NAMALWA (cell line): ENCODE measurements at regions not wholly inside any gene's neighbourhood (a gene's known extent, or its start where the extent isn't known, plus 50 kb on each side); places are given as distances from the start of the nearest gene placed in this dataset.

ENCODE experiments used
- DNase-seq: peaks from one replicate; pipeline ENCODE4 v3.0.0-alpha.2; 2015; ENCODE audit warnings: low spot score

- DNase-seq: no peak
These were observed 147.5 kb downstream of the CRYBB2 start for GRCh38 chr22:25366876-25367466.

- DNase-seq: no peak
These were observed 148.3 kb downstream of the CRYBB2 start for GRCh38 chr22:25367756-25368155.

DNA sequence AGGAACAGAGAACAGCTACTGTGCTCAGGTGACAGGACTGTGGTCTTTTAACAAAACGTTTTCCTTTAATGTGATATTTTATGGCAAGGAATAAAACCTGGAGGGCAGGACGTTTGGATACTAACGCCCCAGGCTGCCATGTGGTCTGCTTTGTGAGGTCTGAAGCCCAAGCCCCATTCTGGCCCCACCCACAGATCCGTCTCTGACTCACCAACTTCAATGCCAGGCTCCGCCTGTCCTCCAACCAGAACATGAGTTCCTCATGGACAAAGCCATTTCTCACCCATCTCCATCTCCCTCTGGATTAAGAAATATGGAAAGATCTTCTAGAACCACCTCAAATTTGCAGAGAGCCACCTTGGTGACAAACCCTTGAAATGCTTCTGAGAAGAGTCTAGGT, 148.8 kb downstream of the CRYBB2 start:
- DNase-seq: no peak

DNA sequence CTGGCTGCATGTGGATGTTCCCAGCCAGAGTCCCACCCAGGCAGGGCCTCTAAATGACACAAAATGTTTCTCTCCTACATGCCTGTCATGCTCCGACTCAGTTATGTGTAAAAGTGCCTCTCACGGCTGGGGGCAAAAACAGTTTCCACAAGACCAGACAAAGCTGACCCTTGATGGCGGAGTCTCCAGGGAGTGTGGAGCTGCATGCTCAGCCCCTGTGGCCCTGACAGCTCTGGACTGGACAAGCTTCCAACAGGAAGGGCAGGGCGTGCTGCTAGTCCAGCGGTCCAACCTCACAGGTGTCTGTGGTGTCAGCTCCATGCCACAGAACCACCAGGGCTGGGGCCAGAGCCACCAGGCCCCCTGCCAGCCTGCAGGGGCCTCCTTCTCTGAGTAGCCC, 149.6 kb downstream of the CRYBB2 start:
- DNase-seq: no peak

- DNase-seq: no peak
These were observed 150.9 kb downstream of the CRYBB2 start for GRCh38 chr22:25370322-25370721.

DNA sequence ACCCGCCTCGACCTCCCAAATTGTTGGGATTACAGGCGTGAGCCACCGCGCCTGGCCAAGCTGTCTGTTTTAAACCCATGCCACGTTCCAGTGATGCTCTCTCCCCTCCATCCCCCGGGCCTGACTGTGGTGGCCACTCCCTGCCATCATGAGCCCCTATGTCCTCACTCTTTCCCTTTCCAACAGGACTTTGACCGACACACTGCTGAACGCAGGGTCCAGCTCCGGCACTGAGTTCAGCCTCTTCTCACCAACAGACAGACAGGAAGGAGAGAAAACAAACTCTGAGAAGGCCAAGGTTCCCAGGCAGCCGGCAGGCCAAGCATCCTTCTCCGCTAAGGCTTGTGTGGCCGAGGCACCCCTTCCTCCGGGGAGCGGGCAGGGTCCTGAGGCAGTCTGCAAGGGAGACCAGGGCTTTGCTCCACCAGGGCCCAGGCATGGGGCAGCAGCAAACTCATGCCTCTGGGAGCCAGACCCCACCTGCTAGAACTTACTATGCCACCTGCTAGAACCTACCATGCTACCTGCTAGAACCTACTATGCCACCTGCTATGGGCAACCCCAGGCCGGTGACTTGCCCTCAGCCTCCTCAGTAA, 152.7 kb downstream of the CRYBB2 start:
- no peak for DNase-seq

DNA sequence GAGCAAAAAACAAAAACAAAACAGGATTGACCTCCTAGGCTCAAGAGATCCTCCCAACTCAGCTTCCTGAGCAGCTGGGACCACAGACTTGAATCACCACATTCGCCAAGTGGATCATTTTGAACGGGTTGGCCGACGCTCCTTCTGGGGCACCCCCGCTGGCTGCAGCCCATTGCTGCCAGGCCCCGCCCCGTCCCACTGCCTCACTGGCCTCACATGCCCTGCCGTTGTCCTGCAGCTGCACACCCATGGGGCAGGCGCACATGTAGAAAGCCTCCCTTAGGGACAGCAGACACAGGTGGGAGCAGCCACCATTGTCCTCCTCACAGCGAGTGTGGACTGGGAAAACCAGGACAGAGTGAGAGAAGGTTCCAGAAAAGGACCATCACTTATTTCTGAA, 154.5 kb downstream of the CRYBB2 start:
- DNase-seq: no peak

DNA sequence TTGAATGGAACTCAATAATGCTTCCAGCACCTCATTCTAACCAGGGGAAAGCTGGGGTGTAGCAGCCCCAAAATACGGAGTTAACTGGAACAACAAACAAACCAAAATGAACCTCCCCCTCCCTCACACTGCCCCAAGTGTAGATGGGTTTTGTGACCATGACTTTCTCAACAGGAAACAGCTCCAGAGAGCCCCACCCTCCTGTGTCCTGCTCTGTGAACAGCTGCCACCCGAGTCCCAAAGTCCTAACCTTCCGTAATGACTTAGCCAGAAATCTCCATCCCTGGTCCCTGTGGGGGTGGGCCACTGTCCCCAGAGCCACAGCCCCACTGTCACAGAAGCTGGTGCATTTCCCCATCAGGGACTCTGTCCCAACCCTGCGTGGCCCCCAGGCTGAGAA, 155.4 kb downstream of the CRYBB2 start:
- DNase-seq: no peak

- no peak for DNase-seq
These were observed 156.2 kb downstream of the CRYBB2 start for GRCh38 chr22:25375683-25376082.

DNA sequence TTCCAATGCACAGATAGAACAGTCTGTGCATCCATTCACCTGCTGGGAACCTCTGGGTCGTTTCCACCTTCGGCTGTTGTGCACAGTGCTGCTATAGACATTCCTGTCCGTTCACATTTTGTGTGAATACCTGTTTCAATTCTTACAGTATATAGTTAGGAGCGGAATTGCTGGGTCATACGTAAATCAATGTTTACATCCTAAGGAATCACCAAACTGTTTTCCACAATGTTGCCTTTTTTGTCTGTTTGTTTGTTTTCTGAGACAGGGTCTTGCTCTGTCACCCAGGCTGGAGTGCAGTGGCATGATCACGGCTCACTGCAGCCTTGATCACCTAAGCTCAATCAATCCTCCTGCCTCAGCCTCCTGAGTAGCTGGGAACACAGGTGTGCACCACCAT, 158.3 kb downstream of the CRYBB2 start:
- no peak for DNase-seq

GRCh38 chr22:25380122-25380747, 160.8 kb downstream of the CRYBB2 start:
- DNase-seq: no peak

DNA sequence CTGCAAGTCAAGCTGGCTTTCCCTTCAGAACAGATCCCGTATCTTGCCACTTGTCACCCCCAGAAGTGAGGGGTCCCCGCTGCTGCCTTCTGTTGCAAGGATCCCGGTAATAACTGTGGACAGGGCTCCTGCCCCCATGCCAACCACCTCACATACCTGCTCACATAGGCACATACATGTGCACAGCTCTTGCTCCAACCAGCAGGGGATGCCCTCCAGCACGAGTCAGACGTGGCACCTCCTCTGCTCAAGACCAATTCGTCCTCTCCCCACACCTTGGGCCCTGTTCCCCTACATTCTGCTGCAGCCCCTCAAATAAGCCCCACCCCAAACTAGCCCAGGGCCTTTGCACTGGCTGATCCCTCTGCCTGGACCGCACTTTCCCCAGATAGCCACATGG, 163.3 kb downstream of the CRYBB2 start:
- no peak for DNase-seq

DNA sequence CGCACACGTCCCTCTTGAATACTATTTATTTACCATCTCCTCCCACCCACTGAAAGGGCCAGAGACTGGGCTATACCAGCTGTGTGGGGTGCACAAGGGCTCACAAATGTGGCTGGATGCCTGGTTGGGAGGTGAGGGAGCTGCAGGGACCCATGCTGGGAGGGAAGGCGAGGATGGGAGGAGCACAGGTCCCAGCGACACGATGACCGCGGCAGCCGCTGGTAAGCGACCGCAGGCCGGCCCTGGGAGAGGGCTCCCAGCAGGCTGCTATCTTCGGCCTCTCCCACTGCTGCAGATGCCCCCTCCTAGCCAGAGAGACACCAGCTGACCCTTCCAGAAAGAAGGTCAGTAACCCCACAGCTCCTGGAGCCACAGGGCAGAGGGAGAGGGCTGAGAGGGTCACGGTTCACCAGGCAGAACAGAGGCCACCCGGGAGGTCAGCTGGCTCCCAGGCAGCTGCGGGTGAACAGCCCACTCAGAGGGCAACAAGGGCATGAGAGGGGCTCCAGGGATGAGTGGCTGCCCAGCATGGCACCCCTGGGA, 163.9 kb downstream of the CRYBB2 start:
- DNase-seq: no peak

- no peak for DNase-seq
These were observed 164.5 kb downstream of the CRYBB2 start for GRCh38 chr22:25383892-25384291.

GRCh38 chr22:25386538-25386884, 167.1 kb downstream of the CRYBB2 start:
- no peak for DNase-seq

DNA sequence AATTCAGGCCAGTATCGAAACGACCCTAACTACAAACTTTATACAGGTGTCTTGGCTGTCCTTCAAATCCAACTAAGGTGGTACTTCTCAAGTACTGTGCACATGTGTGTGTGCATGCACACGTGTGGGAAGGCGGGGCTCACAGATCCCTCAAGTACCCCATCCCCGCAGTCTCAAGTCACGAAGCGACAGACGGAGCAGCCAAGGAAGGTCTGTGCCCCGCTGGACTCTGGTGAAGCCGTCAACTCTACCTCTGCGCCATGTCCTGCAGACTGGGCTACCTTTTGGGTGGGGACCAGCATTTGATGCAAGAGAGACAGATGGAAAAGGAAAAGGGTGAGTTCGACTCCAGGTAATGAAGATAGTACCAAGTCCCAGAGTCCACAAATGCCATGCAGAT, 169.0 kb downstream of the CRYBB2 start:
- no peak for DNase-seq

GRCh38 chr22:25388866-25389540, 169.6 kb downstream of the CRYBB2 start:
- DNase-seq: no peak

- DNase-seq: no peak
These were observed 170.1 kb downstream of the CRYBB2 start for GRCh38 chr22:25389541-25389919.

GRCh38 chr22:25390297-25391240, 171.1 kb downstream of the CRYBB2 start:
- DNase-seq: no peak

DNA sequence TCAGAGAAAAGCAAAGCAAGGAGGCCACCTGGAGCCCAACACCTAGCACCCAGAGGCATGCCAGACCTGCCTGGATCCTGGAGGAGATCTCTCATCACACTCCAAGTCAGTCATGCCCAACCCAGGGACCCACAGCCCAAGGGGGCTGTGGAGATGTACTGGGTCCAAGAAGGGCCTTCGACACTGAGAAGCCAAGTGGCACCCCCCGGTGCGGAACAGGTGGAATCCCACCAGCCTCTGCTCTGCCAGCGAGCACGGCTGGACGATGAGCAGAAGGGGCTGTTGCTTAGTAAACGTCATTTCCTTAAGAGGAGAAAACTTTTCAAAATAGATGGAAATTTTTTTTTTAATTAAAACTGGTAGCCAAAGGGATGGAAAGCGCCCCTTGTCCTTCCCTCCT, 171.9 kb upstream of the GRK3 start:
- DNase-seq: no peak

DNA sequence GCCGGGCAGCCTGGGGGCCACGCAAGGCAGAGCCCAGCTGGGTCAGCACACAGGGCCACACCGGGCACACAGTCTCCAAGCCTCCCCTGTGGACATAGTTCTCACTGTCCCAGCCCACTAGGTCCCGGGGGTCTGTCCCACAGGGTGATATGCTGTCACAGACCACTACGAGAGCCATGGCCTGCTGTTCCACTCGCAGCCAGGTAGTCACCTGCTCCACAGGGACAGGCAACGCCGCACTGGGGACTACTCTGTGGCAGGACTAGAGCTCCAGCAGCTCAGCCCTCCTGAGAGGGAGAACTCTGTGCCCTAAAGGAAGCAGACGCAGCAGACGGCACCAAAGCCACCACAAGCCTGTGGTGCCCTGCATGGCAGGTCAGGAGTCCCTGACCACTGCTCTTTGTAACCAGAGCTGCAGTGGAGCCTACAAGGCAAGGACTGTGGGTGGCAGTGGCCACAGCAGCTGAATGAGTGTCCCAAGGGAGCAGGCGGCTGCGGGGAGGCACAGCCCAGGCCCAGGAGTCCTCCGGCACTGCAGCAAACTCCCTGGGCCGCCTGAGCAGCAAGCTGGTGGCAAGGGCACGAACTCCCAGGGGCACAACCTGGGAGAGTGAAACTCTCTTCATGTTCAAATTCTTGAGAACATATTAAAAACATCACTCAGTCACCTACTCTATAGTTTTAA, 171.2 kb upstream of the GRK3 start:
- no peak for DNase-seq
